Esophagus squamous epithelium (tissue), 5 donors: ENCODE measurements at regions not wholly inside any gene's neighbourhood (a gene's known extent, or its start where the extent isn't known, plus 50 kb on each side); places are given as distances from the start of the nearest gene placed in this dataset.

ENCODE experiments used
- DNase-seq: peaks from one replicate; lab custom pipeline; 2025; lab: John Stamatoyannopoulos, UW
- H3K27ac ChIP-seq, 4 donors: fragments of 200-600 bp; sonication (generic); one replicate each; pipeline ENCODE4 v1.5.1; 2016 to 2019; ENCODE audit warnings: mild to moderate bottlenecking in 1 of 4
- H3K27me3 ChIP-seq, 4 donors: fragments of 200-600 bp; sonication (generic); 1 replicate in 3 of 4; 2 replicates in 1 of 4; pipeline versions ENCODE4 v1.5.1 to v1.6.0; 2017 to 2021; ENCODE audit warnings: antibody characterized with exemption in 1 of 4
- H3K36me3 ChIP-seq, 3 donors: fragments of 200-600 bp; sonication (generic); one replicate each; pipeline ENCODE4 v1.5.1; 2016 to 2019
- H3K4me1 ChIP-seq, 3 donors: fragments of 200-600 bp; sonication (generic); one replicate each; pipeline ENCODE4 v1.5.1; 2017 to 2019
- H3K4me3 ChIP-seq, 4 donors: fragments of 200-600 bp; sonication (generic); 1 replicate in 3 of 4; 2 replicates in 1 of 4; pipeline ENCODE4 v1.5.1; 2016 to 2019; ENCODE audit warnings: mild to moderate bottlenecking in 2 of 4, moderate library complexity in 1 of 4
- H3K9me3 ChIP-seq, 3 donors: fragments of 200-600 bp; sonication (generic); one replicate each; pipeline ENCODE4 v1.5.1; 2016 to 2019
- CTCF ChIP-seq, 6 experiments: fragments of 450-650 bp in 4 of 6; fragments of 200-600 bp in 2 of 6; sonication (generic) in 2 of 6; IDR thresholded peaks; one replicate each; pipeline ENCODE4 v1.5.1; 2016 to 2019; ENCODE audit warnings: antibody characterized with exemption in 6 of 6, mild to moderate bottlenecking in 4 of 6, moderate library complexity in 4 of 6
- POLR2A ChIP-seq, 4 donors: fragments of 450-650 bp; IDR thresholded peaks; one replicate each; pipeline ENCODE4 v1.6.1; 2017; ENCODE audit warnings: antibody characterized with exemption in 4 of 4, mild to moderate bottlenecking in 4 of 4, moderate library complexity in 3 of 4
- WGBS, 2 donors: methylation state at CpG; one replicate each; pipeline ENCODE4 v1.1.5; 2018; 5-methylcytosine and 5-hydroxymethylcytosine counted together
- intact Hi-C: fragments of 100-400 bp; cut with DNase I; formaldehyde crosslinking; loops from one replicate; pipeline ENCODE4 v1.15.0; 2022
- donor health status: DM: yes; HTN: yes; CAD: no.

DNA sequence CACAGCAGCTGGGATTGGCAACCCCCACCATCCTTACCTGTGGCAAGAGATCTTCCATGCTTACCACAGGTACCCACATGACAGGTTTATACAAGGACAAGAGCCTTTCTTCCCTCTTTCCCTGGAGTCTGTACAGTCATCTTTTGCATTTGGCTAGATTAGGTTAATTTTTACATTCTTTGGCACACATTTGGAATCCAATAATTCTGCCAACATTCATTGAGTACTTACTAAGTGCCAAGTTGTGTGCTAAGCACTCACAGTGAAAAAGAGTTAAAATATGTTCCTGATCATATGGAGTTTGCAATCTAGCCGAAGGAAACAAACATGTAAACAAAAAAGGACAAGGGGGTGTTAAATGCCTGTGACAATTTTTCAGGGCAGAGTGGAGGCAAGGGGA is 50.0 kb upstream of the OPCML start:
- no peak for TF ChIP-seq POLR2A (IDR thresholded peaks at IDR 0.05)
- TF ChIP-seq CTCF (IDR thresholded peaks at IDR 0.05), result no peak
- Histone ChIP-seq H3K27me3 (no peaks in the 10 kb centered on the region), H3K27ac (no peak overlapping the region), H3K4me1 (no peaks in the 10 kb centered on the region), H3K9me3 (no peaks in the 10 kb centered on the region), H3K4me3 (no peak overlapping the region), H3K36me3 (no peaks in the 10 kb centered on the region)
- 25 to 30% methylated on average over 1 of the region's 1 CpG for WGBS, 2 donors
- DNase-seq, result no peak
- intact Hi-C loops, result no loop called here
